SKM-1 (cell line): ENCODE measurements at regions not wholly inside any gene's neighbourhood (a gene's known extent, or its start where the extent isn't known, plus 50 kb on each side); places are given as distances from the start of the nearest gene placed in this dataset.

Source experiments
- DNase-seq: peaks from one replicate; lab custom pipeline; 2025; ENCODE audit not compliant: unreplicated experiment; lab: John Stamatoyannopoulos, UW

- no peak for DNase-seq
Observed at GRCh38 chr9:115964710-115965347, 188.8 kb upstream of the PAPPA start.

DNA sequence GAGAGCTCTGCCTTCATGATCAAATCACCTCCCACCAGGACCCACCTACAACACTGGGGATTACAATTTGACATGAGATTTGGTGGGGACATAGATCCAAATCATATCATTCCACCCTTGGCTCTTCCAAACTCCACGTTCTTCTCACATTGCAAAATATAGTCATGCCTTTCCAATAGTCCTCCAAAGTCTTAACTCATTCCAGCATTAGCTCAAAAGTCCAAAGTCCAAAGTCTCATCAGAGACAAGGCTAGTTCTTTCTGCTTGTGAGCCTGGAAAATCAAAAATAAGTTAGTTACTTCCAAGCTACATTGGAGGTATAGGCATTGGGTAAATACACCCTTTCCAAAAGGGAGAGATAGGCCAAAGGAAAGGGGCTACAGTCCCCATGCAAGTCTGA is 186.9 kb upstream of the PAPPA start:
- DNase-seq = no peak

DNA sequence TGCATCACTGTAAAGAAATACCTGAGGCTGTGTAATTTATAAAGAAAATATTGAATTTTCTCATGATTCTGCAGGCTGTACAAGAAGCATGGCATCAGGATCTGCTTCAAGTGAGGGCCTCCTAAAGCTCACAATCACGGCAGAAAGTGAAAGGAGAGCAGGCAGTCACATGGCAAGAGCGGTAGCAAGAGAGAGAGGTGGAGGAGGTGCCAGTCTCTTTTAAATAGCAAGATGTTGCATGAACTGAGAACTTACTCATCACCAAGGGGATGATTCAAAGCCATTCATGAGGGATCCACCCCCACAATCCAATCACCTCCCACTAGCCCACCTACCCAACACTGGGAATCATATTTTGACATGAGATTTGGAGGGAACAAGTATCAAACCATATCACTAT is 184.5 kb upstream of the PAPPA start:
- DNase-seq = no peak

DNA sequence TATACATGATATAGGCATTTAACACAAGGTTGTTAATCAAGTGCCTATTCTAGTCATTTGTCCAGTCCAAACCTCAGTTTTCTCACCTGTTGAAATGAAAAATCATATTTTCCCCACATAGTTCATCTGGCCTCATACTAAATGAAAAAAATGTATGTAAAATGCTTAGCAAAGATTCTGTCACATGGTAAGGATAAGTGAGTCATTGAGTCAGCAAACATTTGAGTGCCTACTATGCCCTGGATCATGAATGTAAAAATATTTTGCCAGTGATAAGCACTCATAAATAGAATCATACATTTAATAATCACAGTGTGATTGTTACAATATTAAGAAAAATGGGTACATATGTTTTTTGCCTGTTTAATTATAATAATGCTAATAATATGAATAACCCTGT is 181.2 kb upstream of the PAPPA start:
- DNase-seq = no peak

DNA sequence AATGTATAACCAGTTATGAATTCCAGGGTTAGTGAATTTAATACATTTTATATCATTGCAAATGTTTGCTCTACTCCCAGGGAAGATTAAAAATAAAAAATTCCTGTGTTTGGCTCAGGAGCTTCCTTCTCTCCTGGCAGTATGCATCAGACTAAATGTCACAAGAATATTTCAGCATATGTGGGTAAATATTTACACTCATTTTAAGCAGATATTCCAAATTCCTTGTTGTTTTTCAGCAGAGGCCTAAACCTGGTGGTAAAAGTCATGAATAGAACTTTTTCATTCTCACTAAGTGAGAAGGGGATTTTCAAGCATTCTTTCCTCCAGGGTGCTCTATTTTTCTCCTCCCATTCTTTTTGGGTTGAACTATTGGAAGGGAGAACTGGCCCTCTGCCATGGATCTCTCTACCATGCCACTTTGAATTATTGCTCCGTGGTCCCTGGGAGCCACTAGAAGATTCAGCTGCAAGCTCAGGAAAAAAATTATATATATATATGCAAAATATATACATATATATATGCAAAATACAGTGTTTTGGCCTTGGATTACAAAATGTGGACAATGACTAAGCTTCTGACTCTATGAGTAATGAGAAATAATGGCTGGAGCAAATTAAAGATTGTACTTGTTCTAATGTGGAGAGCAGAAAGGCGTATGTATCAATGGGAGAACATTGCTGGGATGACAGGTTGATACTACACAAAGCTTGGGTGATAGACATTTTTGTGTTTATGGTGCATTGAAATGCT is 180.6 kb upstream of the PAPPA start:
- DNase-seq = no peak

- no peak for DNase-seq
Observed at GRCh38 chr9:115976781-115977180, 176.8 kb upstream of the PAPPA start.

DNA sequence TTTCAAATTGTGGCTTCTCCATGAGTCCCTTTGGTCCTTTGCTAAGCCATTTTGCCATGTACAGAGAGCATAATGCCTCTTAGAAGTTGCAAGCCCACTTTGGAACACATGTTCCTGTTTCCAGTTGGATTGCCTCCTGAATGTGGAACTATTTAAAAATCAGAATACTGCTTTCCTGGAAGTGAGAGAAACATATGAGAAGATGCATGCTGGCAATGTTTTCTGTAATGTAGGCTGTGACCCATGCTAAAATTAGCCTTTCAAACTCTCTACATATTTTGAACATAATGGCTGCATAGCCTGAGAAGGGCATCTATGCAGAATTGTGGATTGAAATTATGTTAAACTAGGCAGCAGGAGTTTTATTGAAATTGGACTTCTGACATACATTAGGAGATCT is 175.5 kb upstream of the PAPPA start:
- DNase-seq = no peak

GRCh38 chr9:115978659-115979096 is 174.9 kb upstream of the PAPPA start:
- no peak for DNase-seq

DNA sequence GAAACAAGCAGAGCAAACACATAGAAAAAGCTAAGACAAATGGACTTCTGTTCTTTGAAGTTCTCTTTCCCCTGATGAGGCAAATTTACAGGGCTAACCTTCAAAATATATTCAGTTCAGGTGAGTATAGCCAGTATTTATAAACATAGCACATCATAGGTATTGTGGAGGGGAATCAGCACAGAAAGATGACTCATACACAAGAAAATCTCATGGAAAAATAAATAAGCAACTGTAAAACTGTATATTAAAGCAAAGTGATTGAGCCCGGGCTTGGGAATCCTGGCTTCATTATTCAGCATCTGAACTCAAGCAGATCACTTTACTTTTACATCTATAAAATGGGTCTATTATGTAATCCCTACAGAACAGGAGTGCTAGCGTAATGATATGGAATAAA is 173.5 kb upstream of the PAPPA start:
- DNase-seq = no peak

GRCh38 chr9:115980502-115980901 is 173.1 kb upstream of the PAPPA start:
- DNase-seq = no peak

DNA sequence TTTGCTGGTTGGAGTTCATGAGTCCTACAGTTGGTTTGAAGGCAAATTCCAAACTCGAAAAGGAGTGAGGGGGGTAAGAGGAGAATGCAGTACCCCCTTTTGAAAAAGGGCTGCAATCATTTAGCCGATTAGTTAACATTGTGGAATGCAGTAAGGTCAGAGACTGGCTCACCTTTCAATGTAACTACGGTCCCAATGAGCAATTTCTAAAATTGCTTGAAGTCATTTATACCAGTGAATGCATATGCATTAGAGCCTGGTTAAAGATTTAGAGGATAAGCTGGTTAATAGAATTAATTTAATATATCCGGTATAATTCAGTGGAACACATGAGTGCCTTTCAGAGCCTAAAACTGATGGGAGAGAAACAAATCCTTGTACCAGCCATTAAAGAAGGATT is 172.6 kb upstream of the PAPPA start:
- DNase-seq = no peak

DNA sequence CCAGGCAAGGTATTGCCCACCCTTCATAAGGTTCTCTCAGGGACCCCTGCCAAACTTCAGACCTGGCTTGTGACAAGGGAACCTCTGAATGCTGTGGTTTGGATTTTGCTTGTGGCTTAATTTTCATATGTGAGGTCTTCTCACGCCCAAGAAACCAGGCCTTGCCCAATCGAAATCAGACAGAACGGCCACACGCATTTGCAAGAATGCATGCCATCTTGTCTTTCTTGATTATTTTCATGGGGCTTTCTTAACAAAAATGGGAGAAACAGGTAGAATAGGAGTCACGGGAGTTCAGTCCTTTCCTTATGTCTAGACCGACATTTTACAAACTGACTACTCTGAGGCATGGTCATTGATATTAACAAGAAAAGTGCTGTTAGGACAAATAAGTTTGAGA is 170.2 kb upstream of the PAPPA start:
- no peak for DNase-seq

DNA sequence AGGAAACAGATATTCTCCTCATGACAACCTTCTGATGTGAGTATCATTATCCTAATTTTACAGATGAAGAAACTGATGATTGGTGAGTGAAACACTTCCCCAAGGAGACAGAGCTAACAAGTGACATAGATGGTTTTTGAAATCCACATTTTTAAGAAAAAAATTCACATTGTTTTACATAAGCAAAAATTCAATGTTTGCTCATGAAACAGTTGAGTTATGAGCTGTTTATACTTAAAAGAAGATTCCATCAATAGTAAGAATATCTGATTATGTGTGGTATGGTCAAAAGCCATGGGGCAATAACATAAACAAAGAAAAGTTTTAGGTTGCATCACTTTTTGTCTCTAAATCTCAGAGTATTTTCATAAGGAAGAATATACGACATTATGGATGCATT is 167.9 kb upstream of the PAPPA start:
- no peak for DNase-seq

DNA sequence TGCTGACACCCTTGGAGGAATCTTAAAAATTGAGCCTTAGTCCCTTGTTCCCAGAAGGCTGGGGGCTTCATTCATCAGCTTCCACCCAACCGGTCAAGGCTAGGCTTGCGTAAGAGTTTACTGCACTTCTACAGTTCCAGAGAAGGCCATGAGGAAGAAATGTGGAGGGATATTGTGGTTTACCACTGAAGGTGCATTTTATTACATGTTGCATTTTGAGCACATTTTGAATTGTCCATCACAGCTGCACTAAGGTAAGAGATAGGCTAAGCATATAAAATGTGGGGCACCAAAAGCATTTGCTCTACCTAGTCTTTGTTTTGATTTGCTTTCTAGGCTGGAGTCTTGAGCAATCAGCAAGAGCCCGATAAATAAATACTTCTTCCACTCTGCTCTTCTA is 167.1 kb upstream of the PAPPA start:
- DNase-seq = no peak

DNA sequence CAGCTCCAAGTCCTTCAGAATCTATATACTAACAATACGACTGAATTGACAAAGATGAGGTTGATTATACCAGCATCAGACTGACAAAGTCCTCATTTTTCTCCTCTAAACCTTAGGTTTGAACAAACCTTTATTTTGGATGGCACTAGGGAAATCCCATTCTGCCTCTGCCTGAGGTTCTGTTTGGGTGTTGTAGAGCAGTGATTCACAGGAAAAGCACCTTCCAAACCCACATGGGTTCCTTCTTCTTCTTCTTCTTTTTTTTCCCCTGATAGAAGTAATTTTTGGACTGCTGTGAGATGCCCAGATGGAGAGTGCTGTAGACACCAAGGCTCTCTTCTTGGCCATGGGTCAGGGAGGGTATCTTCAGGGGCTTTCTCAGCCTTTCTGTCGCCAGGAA is 164.9 kb upstream of the PAPPA start:
- no peak for DNase-seq

- no peak for DNase-seq
Observed at GRCh38 chr9:115989831-115990230, 163.8 kb upstream of the PAPPA start.

GRCh38 chr9:115992834-115993233 is 160.8 kb upstream of the PAPPA start:
- DNase-seq = no peak

- DNase-seq = no peak
Observed at GRCh38 chr9:115997923-115998322, 155.7 kb upstream of the PAPPA start.

DNA sequence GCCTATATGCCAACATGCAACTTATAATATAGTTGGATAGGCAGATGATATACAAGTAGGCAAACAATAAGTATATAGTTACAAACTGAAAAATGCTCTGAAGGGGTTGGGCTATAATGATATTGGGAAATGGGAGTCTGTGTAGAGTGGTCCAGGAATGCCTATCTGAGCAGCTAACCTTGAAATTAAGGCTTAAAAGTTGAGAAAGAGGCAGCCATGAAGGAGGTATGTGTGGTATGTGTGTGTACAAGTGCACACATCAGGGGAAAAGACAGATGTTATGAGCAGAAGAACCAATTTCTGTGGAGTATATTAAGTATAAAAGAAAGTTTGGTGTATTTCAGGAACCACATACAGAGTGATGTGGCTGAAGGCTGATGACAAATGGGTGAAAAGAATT is 154.9 kb upstream of the PAPPA start:
- DNase-seq = no peak

DNA sequence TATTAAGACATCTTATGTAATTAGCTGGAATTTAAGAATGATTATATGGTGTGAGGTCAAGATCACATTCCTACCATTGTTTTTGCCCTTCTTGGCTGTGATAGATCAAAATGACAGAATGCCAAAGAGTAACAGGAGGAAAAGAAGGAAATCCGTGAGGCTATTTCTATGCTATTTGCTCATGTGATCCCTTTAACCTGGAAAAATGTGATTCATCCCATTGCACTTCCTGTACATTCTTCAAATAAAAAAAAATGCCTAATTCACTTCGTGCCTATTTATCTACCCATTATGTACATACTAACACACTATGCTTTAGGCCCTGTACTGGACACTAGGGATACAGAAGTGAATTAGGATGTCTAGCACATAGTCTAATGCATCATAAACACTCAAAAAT is 154.1 kb upstream of the PAPPA start:
- no peak for DNase-seq

DNA sequence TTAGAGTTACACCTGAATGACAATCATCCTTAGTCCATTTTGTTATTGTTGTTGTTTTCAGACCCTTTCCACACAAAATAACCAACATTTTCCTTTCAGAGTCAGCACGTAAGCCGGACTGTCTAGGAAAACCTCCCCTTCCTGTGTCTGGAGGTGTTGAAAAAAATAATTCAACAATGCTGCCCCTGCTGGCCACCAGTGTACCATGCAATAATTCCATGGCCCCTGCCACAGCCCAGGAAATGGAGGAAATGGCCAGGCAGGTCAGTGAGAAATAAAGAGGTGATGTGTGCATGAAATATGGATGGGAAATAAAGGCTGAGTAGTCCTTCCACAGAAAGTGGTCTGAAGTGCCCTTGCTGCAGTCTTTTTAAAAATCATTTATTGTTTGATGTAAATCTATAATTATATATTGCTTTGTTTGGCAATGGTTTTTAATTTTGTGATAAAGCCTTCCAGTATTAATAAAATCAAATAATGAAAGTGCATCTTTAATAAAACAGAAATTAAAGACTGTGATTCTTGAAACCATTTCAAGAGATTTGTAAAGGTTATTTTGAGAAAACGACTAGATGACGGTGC is 152.8 kb upstream of the PAPPA start:
- DNase-seq = no peak

DNA sequence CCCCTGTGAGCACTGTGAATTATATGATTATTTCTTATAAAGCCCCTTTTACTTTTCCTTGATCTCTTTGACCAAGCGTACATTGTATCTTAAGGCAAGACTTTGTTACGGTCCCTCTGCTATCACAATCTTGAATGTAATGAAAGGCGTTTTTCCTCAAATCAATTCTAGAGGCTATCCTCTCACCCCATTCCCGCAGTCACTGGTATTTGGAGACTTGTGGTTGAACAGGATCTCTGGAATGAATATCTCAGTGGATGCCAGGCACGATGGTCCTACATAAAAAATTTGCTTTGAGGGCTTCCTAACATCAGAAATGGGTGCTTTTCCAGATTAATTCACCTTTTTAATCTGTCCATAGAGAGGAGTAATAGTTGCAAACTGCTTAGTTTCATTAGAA is 151.4 kb upstream of the PAPPA start:
- no peak for DNase-seq

- DNase-seq = no peak
Observed at GRCh38 chr9:116002624-116003023, 151.0 kb upstream of the PAPPA start.
